GM18870 (cell line): ENCODE measurements at regions not wholly inside any gene's neighbourhood (a gene's known extent, or its start where the extent isn't known, plus 50 kb on each side); places are given as distances from the start of the nearest gene placed in this dataset.
"Not testable (repeated sequence)": the region's sequence is repeated elsewhere in the genome, so short reads cannot be mapped to it uniquely, and the experiment has no call there.

ENCODE experiments used
- ATAC-seq: cut with Tn5 transposase; IDR thresholded peaks from one replicate; pipeline ENCODE4 v1.9.1; 2021; ENCODE audit warnings: moderate library complexity; ENCODE audit not compliant: unreplicated experiment

DNA sequence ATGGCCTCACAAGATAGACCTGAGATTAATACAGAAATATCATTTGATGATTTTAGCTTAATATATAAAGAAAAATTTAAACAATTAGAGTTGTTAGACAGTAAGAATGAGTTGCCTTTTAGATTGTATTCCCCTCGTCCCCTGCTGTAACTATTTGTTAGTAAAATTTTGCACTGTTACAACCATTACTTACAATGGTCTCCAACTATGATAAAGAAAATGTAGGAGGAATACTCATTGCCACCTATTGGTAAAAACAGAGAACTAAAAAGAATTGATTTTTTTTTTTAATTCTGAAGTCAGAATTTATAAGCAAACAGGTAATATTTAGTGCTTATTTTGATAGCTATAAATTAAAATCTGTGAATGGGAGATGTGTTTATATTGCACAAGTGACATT lies 937.6 kb downstream of the TLE4 start:
- ATAC-seq = no peak

DNA sequence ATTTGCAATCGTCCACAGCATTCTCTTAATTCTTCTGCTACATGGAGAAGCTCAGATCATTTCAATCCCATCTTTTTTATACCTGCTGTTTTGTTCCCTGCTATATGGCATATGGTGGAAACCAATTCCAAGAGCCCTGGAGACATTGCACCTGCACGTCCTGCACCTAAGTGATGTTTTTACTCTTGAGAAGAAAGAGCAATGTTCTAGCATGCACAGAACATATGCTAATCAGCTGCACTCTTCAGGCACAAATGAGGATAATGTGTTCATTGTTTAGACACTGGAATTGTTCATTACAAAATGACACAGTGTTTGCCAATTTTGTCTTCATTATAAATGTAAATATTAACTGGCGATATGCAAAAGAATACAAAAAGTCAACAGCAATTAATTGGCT lies 935.8 kb downstream of the TLE4 start:
- no peak for ATAC-seq

DNA sequence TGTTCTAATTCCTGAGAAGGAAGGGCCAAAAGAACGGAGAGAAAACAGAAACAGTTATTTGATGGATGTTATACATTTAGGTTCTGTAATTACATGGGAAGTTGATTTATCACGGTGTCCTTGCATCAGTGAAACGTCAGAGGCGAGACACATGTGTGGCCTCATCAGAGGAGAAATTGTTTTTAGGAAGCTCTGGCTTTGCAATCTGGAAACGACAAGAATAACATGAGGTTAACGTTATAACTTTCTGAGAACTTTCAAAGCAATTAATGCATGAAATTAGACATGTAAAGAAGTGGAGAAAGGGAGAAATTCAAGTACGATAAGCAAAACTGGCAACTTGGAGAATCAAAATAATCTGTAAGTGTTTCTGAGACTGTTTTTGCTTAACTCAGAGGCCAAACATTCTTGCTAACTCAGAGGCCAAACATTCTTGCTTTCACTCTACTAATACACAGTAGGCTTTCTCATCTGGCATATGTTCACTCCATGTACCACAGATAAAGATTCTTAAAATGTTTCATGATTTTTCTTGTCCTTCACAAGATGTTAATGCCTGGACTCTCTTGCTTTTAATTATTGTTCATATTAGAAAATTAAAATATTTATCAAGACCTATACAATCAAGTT lies 933.0 kb downstream of the TLE4 start:
- no peak for ATAC-seq

DNA sequence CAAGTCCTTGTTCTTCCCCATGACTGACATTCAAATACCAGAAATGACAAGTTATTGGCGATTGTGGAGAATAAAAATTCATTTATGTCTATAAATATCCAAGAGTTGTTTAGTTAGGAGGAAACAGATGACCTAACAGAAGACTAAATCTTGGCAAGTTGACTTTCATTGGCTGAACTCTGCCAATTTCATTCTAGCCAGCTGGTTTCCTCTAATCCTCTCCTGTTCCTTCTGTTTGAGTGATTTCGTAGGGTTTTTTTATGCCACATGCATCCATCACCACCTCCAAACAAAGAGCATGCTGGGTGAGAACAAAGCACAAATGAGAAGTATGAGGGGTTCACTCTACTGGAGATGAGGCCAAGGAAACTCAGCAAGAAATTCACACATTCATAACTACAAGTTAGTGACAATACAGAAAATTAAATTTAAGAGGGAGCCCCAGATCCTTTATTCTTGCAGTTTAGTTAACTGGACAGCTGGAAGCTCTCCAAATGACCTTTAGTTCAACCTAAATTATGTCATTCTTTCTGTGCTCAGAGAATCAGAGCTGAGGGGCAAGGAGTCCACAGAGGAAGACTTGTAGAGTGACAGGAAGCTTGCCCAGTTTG lies 932.0 kb downstream of the TLE4 start:
- ATAC-seq = no peak

GRCh38 chr9:80502306-80502705 lies 930.5 kb downstream of the TLE4 start:
- ATAC-seq = no peak

- ATAC-seq = no peak
Measured at GRCh38 chr9:80501635-80502034, 929.9 kb downstream of the TLE4 start.

DNA sequence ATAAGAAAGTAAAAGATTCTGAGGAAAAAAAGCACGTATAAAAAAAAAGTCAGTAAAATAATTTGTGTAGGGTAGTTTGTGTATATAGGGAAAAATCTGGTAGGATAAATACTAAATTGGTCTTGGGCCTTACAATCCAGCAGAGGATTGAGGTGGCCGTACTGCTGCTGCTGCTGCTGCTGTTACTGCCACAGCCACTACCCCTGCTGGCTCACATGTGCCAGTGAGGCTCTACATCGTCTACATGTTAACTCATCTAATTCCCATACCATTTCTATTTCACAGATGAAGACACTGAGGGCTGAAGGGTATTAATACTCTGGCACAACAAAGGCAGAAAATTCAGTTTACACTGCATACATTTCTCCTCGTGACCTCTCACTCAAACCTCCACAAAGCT lies 928.5 kb downstream of the TLE4 start:
- no peak for ATAC-seq

DNA sequence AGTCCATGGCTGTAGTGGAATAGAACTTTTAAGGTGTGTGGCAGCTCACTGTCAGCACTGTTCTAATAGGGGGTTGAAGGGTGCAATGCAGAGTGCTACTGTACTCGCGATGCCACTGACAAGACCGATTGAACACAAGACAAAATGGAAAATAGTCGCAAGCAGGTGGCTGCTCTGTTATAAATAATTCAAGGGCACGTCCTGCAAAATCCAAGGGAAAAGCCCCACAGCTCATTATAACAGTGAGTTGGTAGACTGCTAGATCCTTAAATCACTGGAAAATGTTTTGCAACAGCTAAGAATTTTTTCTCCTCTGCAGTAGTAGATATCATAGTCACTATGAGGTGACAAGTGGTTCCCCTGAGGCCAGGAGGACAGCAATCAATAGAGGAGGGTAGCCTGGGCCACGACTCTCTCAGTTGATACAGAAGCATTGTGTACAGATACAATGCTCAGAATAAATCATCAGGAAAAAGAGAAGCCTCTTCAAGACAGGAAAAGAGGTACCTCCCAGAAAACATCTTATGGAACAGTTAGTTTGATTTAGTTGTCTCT lies 926.3 kb downstream of the TLE4 start:
- ATAC-seq = no peak

DNA sequence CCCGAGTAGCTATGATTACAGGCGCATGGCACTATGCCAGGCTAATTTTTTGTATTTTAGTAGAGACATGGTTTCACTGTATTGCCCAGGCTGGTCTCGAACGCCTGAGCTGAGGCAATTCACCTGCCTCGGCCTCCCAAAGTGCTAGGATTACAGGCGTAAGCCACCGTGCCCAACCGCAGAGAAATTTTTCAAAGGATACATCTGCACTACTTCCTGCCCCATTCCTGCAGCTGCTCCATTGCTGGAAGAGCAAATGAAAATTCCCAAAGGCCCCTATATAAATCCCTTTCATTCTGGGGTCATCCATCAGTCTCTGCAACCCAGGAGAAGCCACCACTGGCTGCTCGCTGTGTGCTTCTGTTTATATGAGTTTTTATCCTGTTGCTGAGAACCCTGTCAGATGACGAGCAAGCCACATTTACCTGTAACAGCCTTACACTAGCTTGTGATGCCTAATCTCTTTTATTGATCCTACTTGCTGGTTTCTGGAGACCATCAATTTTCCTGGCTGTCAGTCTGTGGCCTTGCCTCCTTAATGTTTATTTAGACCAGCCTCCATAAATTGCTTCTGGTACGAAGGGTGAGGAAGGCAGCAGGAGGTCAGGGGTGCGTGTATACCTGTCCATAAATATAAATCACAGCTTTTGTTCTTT lies 925.3 kb downstream of the TLE4 start:
- no peak for ATAC-seq

DNA sequence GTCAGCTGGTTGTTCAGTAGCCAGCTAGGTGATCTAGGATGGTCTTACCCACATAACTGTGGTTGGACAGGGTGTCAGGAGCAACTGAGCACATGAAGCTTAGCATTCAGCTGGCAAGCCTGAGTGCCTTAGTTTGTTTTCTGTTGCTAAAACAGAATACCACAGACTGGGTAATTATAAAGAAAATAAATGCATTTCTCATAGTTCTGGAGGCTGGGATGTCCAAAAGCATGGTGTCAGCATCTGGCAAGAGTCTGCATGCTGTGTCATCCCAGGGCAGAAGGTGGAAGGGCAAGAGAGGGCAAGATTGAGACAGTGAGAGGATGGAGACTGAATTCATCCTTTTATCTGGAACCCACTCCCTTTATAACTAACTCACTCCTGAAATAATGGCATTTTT lies 921.5 kb downstream of the TLE4 start:
- ATAC-seq = no peak

- no peak for ATAC-seq
Measured at GRCh38 chr9:80492221-80492620, 920.5 kb downstream of the TLE4 start.

GRCh38 chr9:80491086-80491696 lies 919.4 kb downstream of the TLE4 start:
- no peak for ATAC-seq

GRCh38 chr9:80489329-80489728 lies 917.6 kb downstream of the TLE4 start:
- no peak for ATAC-seq

DNA sequence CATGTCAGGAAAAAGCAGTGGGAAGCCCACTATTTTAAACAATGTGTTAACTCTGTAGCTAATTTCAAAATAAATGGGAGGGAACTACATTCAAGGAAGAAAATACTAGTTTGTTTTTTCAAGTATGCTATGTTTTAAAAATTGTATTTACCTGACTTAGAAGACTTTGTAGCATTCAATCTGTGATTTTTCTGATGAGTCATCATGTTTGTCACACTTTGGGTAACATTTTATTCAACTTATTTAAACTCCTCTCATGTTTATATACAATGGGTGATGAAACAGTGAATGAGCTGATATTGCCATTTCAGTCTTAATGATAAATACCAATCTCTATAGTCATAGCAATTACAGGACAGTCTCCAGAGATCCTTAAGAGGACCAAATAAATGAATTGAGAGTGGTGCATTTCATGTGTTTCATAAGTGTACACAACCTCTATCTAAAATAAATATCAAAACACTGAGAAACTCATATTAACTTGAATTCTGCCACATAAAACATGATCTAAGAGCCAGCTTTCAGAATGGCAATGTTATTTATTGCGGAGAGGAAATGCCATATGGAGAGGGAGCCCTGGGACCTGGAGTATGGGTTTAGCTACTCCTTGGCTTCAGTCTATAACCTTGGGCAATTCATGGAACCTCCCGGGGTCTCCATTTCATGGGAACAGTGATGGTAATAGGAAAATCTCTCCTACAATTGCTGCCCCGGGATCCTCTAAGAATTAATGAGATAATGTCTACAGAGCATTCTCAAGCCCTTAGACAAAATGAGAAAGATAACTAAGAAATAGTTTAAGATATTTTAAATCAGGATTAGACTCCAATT lies 913.9 kb downstream of the TLE4 start:
- no peak for ATAC-seq

DNA sequence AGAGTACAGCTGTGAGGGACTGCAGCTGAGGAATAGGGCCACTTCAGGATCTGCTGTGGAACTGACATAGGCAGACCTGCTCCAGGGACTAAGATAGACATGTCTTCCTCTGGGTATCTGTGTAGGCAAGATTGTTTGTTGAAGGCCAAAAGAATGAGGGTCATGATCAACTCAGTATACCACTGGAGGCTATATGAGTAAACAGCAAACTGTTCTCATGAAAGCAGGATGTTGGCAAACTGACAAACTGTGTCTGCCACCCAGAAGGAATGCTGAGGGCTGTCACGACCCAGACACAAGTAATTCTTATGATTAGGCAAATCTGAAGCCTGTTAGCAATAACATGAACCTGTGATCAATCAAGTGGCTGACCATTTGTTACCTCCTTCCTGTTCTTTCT lies 910.5 kb downstream of the TLE4 start:
- not testable (repeated sequence) for ATAC-seq

DNA sequence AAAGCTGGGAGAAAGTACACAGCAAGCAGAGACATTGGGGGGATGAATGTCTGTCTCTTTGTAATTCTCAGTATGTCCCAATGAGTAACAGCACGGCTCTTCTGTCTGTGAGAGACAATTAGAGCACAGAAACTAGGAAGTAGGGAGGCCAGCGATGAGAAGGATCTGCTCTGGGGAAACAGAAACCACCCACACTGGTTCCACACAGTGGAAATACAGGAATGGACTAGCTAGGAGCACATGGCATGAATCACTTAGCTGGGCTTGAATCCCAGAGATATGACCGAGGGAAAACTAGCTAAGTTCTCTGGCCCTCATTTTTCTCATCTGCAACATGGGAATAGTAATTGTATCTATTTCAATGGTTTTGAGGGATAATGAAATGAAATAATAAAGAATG lies 895.9 kb downstream of the TLE4 start:
- no peak for ATAC-seq

DNA sequence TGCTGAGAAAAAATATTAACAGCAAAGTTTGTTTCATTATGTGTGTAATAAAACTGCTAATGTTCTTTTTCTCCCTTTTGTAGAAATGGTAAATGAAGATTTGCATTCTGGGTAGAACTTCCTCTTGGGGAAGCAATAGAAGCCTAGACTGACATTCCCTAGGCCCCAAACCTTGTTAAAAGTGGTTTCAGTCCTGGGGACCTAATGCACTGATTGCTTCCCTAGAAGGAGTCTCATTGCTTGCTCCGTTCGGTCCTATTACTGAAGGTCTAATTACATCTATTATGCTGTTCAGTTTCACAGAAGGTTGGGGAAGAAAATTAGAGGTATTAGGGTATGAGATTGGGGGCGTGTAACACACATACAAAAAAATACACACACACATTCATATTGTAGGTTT lies 893.8 kb downstream of the TLE4 start:
- no peak for ATAC-seq

DNA sequence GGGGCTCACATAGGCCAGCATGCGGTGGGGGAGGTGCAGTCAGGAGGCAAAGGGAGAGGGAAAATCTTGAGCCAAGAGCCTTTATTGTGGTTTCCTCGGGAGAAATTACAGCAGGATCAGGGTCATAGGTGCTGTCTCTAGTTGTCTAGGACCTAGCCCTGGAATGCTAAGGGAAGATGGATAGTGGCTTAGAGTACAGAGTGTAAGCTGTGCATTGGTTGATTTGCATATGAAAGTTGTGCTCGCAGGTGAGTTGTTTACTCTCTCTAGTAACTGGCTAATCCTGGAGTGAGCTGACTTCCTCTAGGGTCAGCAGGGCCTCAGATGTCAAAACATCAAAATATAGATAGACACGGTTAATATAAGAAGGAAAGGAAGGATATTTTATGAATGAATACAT lies 877.7 kb downstream of the TLE4 start:
- no peak for ATAC-seq

GRCh38 chr9:80448996-80449395 lies 877.2 kb downstream of the TLE4 start:
- no peak for ATAC-seq

DNA sequence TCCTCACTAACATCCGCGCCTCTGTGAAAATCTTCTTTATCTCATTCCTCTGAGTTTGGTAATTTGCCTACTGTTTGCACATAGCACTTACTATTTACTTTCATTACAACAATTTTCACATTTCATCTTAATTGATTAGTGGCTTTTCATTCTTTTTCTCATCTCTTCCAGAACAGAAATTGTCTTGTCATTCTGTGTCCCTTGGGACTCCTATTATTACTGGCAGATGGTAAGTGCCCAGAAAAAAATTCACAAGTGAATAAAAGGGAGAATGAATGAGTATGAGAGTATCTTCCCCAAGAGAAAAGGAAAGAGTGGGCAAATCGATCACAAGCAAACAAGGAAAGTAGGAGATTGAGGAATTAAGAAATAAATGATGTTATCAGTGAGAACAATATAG lies 876.1 kb downstream of the TLE4 start:
- no peak for ATAC-seq

GRCh38 chr9:80440724-80441123 lies 869.0 kb downstream of the TLE4 start:
- ATAC-seq = no peak
